NK-92 treated with Interleukin-12 subunit alpha and Interleukin-12 subunit beta, amount 100 ng/mL, for 24 hours (cell line): ENCODE measurements at regions not wholly inside any gene's neighbourhood (a gene's known extent, or its start where the extent isn't known, plus 50 kb on each side); places are given as distances from the start of the nearest gene placed in this dataset.
"Not testable (repeated sequence)": the region's sequence is repeated elsewhere in the genome, so short reads cannot be mapped to it uniquely, and the experiment has no call there.

Experiments
- DNase-seq: peaks from one replicate; lab custom pipeline; 2025; lab: John Stamatoyannopoulos, UW

GRCh38 chr14:22152161-22152870 is 436.7 kb downstream of the DAD1 start:
- no peak for DNase-seq

DNA sequence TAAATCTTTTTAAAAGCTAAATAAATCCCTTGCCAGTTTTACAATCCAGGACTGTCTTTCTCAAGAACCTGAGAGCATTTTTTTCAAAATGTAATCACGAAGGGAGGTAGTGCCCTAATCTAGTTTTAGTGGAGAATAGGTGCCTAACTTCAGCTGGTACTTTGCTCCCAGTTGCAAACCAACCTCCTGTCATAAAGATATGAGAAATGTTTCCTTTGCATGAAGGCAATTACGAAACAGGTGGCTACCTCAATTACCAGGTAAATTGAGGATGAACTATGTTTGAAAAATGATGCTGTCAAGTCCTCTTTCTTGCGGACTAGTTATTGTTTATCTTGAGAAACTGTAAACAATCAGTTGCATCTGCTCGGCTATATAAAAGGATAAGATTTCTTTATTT is 437.9 kb downstream of the DAD1 start:
- no peak for DNase-seq

DNA sequence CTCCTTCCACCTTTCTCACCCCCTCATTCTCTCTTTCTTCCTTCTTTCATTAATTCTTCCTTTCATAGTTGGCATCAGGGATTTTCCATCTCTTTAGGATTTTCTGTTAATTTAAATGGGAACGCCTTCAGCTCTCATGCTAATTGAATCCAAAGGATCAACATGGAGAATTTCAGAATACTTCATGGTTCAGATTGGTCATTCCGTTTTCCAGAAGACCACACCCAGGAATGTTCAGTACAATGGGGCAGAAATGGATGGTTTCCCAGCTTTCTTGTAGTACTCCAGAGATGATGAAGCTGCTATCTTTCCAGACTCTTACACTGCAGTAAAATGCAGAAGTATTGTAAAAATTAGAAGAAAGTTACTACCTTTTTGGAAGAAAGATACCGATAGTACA is 440.0 kb downstream of the DAD1 start:
- DNase-seq, result no peak

DNA sequence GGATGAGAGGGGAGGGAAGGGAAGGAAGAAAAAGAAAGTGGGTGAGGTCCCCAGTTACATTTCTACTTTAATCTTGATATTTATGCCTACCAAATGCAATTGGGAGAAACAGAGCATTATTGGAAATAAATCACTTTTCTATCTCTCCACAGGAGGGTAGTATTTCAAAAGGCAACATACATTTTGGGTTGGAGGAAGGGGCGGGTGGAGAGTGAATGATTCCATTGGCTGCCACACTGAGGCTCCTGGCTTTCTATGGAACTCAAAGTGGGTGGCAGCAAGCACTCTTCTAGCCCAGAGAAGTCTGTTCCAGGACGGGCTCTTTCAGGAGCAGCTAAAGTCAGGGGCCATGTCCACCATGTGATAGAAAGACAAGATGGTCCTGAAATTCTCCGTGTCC is 441.3 kb downstream of the DAD1 start:
- no peak for DNase-seq

DNA sequence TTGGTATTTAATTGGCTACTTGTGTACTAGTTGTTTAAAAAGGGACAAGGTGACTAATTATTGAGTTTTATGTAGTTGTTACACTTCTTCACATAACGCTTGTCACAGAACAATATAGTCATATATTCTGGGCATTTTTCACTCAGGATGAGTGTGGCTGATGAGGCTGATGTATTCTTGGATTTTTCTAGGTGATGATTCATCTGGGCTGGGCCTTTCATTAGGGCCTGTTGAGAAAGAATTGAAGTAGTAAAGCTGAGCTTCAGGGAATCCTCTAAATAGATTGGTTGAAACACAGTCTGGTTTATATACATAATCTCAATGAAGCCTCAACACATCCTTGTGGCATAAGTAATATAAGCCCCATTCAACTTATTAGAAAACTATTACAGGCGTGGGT is 445.7 kb downstream of the DAD1 start:
- no peak for DNase-seq

- DNase-seq, result no peak
Observed at GRCh38 chr14:22140633-22141032, 448.4 kb downstream of the DAD1 start.

DNA sequence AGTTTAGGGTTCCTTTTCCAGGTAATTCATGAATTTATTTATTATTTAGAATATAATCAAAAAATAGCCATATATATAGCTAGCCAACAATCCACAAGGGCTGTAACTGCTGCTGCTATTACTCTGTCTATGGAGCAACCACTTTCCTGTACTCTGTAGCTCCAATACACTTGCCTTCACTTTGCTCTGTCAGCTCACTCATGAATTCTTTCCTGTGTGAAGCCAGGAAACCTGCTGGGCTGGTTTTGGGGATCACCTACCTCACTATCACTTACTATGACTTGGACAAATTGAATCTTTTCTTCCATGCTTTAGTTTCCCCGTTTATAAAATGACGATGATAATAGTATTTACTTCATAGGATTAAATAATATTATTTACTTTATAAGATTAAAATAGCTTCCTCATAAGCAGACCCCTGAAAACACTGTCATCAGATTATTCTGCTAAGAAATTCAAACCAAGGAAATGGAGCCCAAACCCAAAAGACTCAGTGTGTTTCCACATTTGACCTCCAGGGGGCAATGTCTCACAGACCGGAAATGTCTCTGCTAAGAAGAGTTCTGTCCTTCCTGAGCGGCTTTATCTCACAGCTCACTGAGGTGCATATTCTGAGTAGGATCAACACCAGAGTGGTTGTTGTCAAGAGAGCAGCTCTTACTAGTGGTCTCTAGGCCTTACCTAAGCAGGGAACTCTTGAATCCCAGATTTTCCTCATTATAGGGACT is 457.1 kb downstream of the DAD1 start:
- no peak for DNase-seq

DNA sequence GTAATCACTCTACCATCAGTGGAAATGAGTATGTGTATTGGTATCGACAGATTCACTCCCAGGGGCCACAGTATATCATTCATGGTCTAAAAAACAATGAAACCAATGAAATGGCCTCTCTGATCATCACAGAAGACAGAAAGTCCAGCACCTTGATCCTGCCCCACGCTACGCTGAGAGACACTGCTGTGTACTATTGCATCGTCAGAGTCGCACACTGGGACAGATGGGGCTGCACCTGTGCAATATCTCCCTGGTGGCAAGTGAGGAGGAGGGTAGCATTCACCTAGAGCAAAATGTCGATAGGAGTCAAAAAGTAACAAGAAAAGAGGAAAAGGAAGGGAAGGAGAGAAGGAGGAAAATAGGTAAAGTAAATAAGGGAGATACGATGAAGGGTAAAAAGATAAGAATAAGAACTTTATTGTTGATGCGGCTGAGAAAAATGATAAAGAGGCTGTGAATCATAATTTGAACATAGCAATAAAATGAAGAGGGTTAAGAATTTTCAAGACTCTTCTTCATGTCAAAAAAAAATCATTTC is 450.5 kb upstream of the OR4E1 start:
- DNase-seq, result no peak

DNA sequence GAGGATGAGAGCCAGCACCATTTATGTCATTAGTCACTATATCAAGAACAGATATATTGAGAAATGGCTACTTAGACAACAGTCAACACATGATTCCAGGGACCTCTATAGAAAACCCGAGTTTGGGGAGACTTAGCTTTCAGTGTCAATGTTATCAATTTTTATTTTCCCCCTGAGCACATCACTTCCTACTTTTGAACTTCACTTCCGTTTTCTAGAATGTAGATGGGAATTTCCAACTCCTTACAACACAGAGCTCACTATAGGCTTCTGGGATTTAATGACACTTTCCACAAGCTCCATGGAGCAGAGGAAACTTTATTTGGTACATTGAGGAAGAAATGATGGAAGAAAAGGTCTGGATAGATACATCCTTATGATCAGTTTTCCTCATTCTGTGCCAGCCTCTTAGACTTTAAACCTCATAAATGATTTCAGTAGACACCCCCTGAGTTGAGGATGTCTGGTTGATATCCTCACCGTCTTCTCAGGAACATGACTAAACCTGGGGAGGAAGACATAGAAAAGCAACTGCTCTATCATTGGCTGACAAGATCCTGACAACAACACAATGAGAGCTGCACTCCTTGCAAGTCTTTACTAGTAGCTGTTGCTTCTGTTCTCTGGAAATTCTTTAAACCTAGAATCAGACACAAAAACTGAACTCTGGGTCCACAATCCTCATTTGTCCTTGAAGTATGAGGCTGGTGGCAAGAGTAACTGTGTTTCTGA is 449.4 kb upstream of the OR4E1 start:
- no peak for DNase-seq

GRCh38 chr14:22122227-22122818 is 448.7 kb upstream of the OR4E1 start:
- DNase-seq, result no peak

- DNase-seq, result no peak
Observed at GRCh38 chr14:22118899-22119477, 445.4 kb upstream of the OR4E1 start.

DNA sequence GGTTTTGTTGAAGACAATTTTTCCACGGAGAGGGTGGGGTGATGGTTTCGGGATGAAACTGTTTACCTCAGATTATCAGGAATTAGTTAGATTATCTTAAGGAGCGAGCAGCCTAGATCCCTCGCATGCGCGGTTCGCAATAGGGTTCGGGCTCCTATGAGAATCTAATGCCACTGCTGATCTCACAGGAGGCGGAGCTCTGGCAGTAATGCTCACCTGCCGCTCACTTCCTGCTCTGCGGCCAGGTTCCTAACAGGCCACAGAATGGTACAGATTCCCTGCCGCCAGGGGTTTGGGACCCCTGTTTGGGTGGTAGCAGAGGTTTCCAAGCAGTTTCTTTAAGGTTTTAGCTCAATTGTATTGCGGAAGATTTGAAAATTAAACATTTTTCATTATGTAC is 439.8 kb upstream of the OR4E1 start:
- no peak for DNase-seq

DNA sequence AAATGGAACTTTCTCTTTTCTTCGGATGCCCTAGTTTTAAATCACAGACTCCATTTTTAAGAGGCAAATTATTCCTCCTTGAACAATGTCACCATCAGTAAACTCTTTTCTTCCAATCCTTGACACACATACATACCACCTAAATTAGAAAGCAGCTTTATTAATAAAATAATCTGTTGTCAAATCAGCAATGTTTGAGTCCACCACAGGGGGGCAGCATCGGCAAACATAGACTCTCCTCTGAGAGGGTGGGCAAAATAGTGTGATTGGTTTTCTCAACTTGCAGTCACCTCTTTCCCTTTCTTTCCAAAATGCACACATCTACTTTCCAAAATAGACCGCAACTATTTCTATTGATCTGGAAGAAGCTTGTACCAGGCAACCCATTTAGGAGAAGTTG is 438.4 kb upstream of the OR4E1 start:
- peak; percentile 14 for DNase-seq

DNA sequence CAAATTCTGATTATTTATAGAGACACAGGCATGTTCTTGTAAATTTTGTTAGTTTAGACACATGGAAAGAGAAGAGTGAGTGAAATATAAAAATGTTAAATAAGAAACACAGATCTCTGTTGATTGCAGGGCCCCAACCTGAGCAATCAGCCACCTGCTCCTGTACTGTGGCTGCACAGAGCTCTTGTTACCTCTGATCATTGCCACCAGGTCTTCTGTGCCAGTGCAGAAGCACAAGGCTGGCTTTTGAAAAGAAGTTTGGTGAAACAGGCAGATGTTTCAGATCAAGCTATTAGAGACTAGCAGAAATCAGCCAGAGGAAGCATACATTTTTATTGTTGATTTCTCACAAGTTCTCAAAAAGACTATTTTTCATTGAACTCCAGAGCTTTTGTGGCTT is 434.1 kb upstream of the OR4E1 start:
- DNase-seq, result no peak

- no peak for DNase-seq
Observed at GRCh38 chr14:22106700-22107697, 433.4 kb upstream of the OR4E1 start.

DNA sequence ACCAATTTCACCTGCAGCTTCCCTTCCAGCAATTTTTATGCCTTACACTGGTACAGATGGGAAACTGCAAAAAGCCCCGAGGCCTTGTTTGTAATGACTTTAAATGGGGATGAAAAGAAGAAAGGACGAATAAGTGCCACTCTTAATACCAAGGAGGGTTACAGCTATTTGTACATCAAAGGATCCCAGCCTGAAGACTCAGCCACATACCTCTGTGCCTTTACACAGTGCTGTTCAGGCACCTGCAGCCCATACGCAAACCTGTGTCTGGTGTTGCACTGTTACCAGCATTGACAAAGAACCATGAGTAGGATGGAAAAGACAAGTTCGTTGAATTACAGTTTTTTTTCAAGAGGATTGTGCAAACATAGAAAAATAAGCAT is 432.0 kb upstream of the OR4E1 start:
- no peak for DNase-seq

- DNase-seq, result no peak
Observed at GRCh38 chr14:22105006-22105623, 431.5 kb upstream of the OR4E1 start.

DNA sequence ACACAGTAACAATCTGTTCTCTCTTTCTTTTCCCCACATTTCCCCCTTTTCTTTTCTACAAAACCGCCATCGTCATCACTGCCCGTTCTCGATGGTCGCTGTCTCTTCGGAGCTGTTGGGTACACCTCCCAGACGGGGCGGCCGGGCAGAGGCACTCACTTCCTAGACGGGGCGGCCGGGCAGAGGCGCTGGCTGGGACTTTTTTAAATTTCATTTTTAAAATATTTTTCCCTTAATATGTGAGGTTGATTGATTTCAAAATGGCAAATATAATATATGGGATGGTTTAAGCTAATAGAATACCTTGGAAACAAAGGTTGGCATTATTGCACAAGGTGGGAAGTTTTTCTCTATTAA is 427.1 kb upstream of the OR4E1 start:
- not testable (repeated sequence) for DNase-seq

- DNase-seq, result no peak
Observed at GRCh38 chr14:22099942-22100763, 426.5 kb upstream of the OR4E1 start.

DNA sequence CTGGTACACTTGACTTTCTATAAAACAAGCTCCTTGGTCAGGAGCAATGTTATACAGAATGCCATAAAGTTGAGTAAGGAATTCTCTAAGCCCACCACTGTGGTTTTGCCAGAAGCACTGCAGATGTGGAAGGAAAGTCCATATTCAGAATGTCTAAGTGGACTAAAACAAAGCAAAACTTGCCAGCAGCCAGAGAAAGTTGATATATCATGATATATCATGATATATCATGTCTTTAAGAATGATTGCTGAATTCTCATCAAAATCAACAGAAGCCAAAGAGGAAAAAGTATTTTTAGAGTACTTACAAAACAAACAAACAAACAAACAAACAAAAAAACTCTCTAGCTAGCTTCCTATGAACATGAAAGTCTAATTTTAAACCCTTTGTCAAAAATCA is 424.8 kb upstream of the OR4E1 start:
- no peak for DNase-seq
